ENCODE measurements at regions not wholly inside any gene's neighbourhood (a gene's known extent, or its start where the extent isn't known, plus 50 kb on each side); places are given as distances from the start of the nearest gene placed in this dataset.

- no peak for TF ChIP-seq SP7 (tag by site-specific recombination; IDR thresholded peaks at IDR 0.05)
- TF ChIP-seq ZNF610 (tag by site-specific recombination; IDR thresholded peaks at IDR 0.05; ENCODE audit: borderline replicate concordance) = no peak
- no peak for TF ChIP-seq ZNF248 (tag by site-specific recombination; IDR thresholded peaks at IDR 0.05)
- TF ChIP-seq ZNF561 (tag by site-specific recombination; IDR thresholded peaks at IDR 0.05; ENCODE audit: borderline replicate concordance) = no peak
- TF ChIP-seq ZNF791 (tag by site-specific recombination; IDR thresholded peaks at IDR 0.05) = no peak
- TF ChIP-seq ZFP41 (tag by site-specific recombination; IDR thresholded peaks at IDR 0.05; ENCODE audit: borderline replicate concordance) = no peak
- TF ChIP-seq ZNF776 (tag by site-specific recombination; IDR thresholded peaks at IDR 0.05; ENCODE audit: borderline replicate concordance) = no peak
Observed at GRCh38 chr4:14293582-14293981, 666.1 kb upstream of the BOD1L1 start (continued).

GRCh38 chr4:14294611-14295010, 667.1 kb upstream of the BOD1L1 start:
- ChIA-PET CTCF (interaction anchor here (0.7 kb wide), 1 partner anchor 79 kb away, joined by 3 read pairs; no protein-coding TSS in a partner anchor), POLR2A (no interaction called here)
- TF ChIP-seq ZNF324 (tag by site-specific recombination; IDR thresholded peaks at IDR 0.05) (no peak), ZNF514 (tag by site-specific recombination; IDR thresholded peaks at IDR 0.05) (no peak), ZNF394 (tag by site-specific recombination; IDR thresholded peaks at IDR 0.05; ENCODE audit: borderline replicate concordance) (no peak), ZNF626 (tag by site-specific recombination; IDR thresholded peaks at IDR 0.05) (no peak), ZNF677 (tag by site-specific recombination; IDR thresholded peaks at IDR 0.05) (no peak), ZNF76 (tag by site-specific recombination; IDR thresholded peaks at IDR 0.05; ENCODE audit: borderline replicate concordance, low read depth) (no peak), ZNF596 (tag by site-specific recombination; IDR thresholded peaks at IDR 0.05) (no peak), ZNF48 (tag by site-specific recombination; IDR thresholded peaks at IDR 0.05) (no peak), ZSCAN4 (tag by site-specific recombination; IDR thresholded peaks at IDR 0.05) (no peak), ELK4 (IDR thresholded peaks at IDR 0.05; ENCODE audit: borderline replicate concordance, low read depth, low read length) (no peak), SCRT2 (tag by site-specific recombination; IDR thresholded peaks at IDR 0.05) (no peak), KLF16 (tag by site-specific recombination; IDR thresholded peaks at IDR 0.05) (no peak), HOXD13 (CRISPR knock-in tag; IDR thresholded peaks at IDR 0.05; ENCODE audit: borderline replicate concordance) (no peak), CTCF (tag by site-specific recombination; IDR thresholded peaks at IDR 0.05) (no peak)
- no peak overlapping the region for H3K4me3 ChIP-seq (ENCODE audit: low read depth, low read length)
- H3K9me3 ChIP-seq (ENCODE audit: control insufficient read depth, insufficient read depth, low read depth, low read length) = no peaks in the 10 kb centered on the region
- no peaks in the 10 kb centered on the region for H3K4me1 ChIP-seq (ENCODE audit: control insufficient read depth, insufficient read depth, low read length)
- H3K36me3 ChIP-seq (ENCODE audit: control insufficient read depth in 2 of 2, insufficient read depth in 1 of 2, low read length in 2 of 2) = no peaks in the 10 kb centered on the region
- no peak overlapping the region for H3K27ac ChIP-seq (ENCODE audit: extremely low read depth, low read depth, low read length)

GRCh38 chr4:14299166-14299565, 671.6 kb upstream of the BOD1L1 start:
- Histone ChIP-seq H3K4me3 (ENCODE audit: low read depth, low read length) (no peak overlapping the region), H3K36me3 (ENCODE audit: control insufficient read depth in 2 of 2, insufficient read depth in 1 of 2, low read length in 2 of 2) (no peaks in the 10 kb centered on the region), H3K27ac (ENCODE audit: extremely low read depth, low read depth, low read length) (no peak overlapping the region), H3K9me3 (ENCODE audit: control insufficient read depth, insufficient read depth, low read depth, low read length) (no peaks in the 10 kb centered on the region), H3K4me1 (ENCODE audit: control insufficient read depth, insufficient read depth, low read length) (no peaks in the 10 kb centered on the region)
- POLR2A ChIA-PET = no interaction called here
- CTCF ChIA-PET = no interaction called here
- TF ChIP-seq ZNF549 (tag by site-specific recombination; IDR thresholded peaks at IDR 0.05) (no peak), GLI4 (tag by site-specific recombination; IDR thresholded peaks at IDR 0.05) (no peak), ZNF302 (tag by site-specific recombination; IDR thresholded peaks at IDR 0.05; ENCODE audit: low read depth) (no peak), ZNF341 (tag by site-specific recombination; IDR thresholded peaks at IDR 0.05; ENCODE audit: low read depth) (no peak), ZNF223 (tag by site-specific recombination; IDR thresholded peaks at IDR 0.05) (no peak), ZNF561 (tag by site-specific recombination; IDR thresholded peaks at IDR 0.05; ENCODE audit: borderline replicate concordance) (no peak), ZNF48 (tag by site-specific recombination; IDR thresholded peaks at IDR 0.05) (no peak), ZNF292 (tag by site-specific recombination; IDR thresholded peaks at IDR 0.05; ENCODE audit: borderline replicate concordance, low read depth) (no peak), HOXD13 (CRISPR knock-in tag; IDR thresholded peaks at IDR 0.05; ENCODE audit: borderline replicate concordance) (no peak)
- TF ChIP-seq, protein P1, sequence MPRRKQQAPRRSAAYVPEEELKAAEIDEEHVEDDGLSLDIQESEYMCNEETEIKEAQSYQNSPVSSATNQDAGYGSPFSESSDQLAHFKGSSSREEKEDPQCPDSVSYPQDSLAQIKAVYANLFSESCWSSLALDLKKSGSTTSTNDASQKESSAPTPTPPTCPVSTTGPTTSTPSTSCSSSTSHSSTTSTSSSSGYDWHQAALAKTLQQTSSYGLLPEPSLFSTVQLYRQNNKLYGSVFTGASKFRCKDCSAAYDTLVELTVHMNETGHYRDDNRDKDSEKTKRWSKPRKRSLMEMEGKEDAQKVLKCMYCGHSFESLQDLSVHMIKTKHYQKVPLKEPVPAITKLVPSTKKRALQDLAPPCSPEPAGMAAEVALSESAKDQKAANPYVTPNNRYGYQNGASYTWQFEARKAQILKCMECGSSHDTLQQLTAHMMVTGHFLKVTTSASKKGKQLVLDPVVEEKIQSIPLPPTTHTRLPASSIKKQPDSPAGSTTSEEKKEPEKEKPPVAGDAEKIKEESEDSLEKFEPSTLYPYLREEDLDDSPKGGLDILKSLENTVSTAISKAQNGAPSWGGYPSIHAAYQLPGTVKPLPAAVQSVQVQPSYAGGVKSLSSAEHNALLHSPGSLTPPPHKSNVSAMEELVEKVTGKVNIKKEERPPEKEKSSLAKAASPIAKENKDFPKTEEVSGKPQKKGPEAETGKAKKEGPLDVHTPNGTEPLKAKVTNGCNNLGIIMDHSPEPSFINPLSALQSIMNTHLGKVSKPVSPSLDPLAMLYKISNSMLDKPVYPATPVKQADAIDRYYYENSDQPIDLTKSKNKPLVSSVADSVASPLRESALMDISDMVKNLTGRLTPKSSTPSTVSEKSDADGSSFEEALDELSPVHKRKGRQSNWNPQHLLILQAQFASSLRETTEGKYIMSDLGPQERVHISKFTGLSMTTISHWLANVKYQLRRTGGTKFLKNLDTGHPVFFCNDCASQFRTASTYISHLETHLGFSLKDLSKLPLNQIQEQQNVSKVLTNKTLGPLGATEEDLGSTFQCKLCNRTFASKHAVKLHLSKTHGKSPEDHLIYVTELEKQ (tag by site-specific recombination; IDR thresholded peaks at IDR 0.05; ENCODE audit: borderline replicate concordance) = no peak

All from HEK293 (cell line).